ENCODE measurements at regions not wholly inside any gene's neighbourhood (a gene's known extent, or its start where the extent isn't known, plus 50 kb on each side); places are given as distances from the start of the nearest gene placed in this dataset.

DNA sequence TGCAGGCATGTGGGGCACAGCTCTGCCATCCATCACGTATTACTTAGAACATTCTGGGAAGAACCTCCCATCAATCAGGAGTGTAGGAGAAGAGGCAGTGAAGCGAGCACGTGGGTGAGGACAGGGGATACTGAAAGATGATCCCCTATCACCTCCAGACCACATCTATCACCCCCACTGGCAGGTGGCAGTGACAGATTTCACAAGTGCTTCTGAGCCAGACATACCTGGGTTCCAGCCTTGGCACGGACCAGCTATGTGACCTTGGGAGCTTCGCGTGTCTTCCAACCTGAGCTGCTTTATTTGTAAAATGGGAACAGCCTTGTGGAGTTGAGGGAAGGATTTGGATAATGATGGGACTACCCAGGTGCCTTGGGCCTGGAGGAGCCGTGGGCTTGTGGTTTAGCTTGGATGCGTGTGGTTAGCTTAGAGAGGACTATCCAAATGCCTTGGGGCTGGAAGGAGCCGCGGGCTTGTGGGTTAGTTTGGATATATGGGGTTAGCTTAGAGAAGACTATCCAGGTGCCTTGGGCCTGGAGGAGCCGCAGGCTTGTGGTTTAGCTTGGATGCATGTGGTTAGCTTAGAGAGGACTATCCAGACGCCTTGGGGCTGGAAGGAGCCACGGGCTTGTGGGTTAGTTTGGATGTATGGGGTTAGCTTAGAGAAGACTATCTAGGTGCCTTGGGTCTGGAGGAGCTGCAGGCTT is 206.4 kb downstream of the ENGASE start (continued):
- no peak for TF ChIP-seq EZH2phosphoT487 (IDR thresholded peaks at IDR 0.05; ENCODE audit: borderline replicate concordance)
- TF ChIP-seq TCF7L2 (IDR thresholded peaks at IDR 0.05; ENCODE audit: borderline replicate concordance, extremely low read depth, insufficient read depth, insufficient read length): no peak

DNA sequence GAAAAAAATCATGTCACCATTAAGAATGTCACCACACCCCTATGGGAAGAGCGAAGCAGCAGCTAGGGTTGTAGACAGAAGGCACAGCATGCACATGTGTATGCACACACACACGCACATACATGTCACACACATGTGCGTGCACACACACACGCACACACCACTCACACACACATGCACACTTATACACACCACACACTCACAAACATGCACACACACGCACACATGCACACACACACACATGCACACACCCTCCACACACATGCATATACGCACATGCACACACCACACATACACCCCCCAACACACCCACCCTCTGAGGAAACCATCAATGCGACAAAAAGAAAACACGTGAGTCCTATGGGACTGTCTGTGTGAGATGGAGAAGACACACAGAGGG is 205.4 kb downstream of the ENGASE start:
- RAD21 ChIA-PET (ENCODE audit: low non-redundant PET in 1 of 2, low total read pairs in 2 of 2, uncharacterized antibody in 2 of 2, unreplicated experiment in 2 of 2): no interaction called here
- BruUV-seq (replicated peaks): no TSS peak
- POLR2A ChIA-PET: no interaction called here
- no peaks in the 10 kb centered on the region for H3K4me1 ChIP-seq (ENCODE audit: control insufficient read depth in 1 of 2, insufficient read depth in 2 of 2, low read length in 2 of 2)
- no peaks in the 10 kb centered on the region for H3K9me2 ChIP-seq (ENCODE audit: insufficient read depth)
- no peaks in the 10 kb centered on the region for H3K9me3 ChIP-seq (ENCODE audit: control insufficient read depth in 1 of 2, insufficient read depth in 1 of 2, low read depth in 1 of 2, low read length in 2 of 2)
- H3K79me2 ChIP-seq (ENCODE audit: insufficient read depth, low read length): no peaks in the 10 kb centered on the region
- no peaks in the 10 kb centered on the region for H4K20me1 ChIP-seq (ENCODE audit: insufficient read depth)
- no peaks in the 10 kb centered on the region for H3K36me3 ChIP-seq (ENCODE audit: control insufficient read depth in 1 of 2, insufficient read depth in 2 of 2, low read length in 2 of 2)
- no peak overlapping the region for H3K4me3 ChIP-seq (replicated peaks in 1 of 2; ENCODE audit: low read depth in 1 of 2, low read length in 2 of 2)
- CTCF ChIA-PET: no interaction called here
- H3K9ac ChIP-seq (ENCODE audit: low read length): no peak overlapping the region
- H2AFZ ChIP-seq (ENCODE audit: low read depth, low read length, poor library complexity, severe bottlenecking): no peak overlapping the region
- TF ChIP-seq, protein P1, sequence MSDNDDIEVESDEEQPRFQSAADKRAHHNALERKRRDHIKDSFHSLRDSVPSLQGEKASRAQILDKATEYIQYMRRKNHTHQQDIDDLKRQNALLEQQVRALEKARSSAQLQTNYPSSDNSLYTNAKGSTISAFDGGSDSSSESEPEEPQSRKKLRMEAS (IDR thresholded peaks at IDR 0.05): no peak
- no peak for TF ChIP-seq EGR1 (IDR thresholded peaks at IDR 0.05; ENCODE audit: low read depth)
- no peak for TF ChIP-seq POLR2A (IDR thresholded peaks at IDR 0.05; ENCODE audit: borderline replicate concordance, extremely low read depth, insufficient read depth, insufficient read length)
- no peak for TF ChIP-seq FOSL1 (IDR thresholded peaks at IDR 0.05; ENCODE audit: low read depth)
- TF ChIP-seq YY1 (IDR thresholded peaks at IDR 0.05; ENCODE audit: extremely low read depth, insufficient replicate concordance, low read depth, low read length): no peak
- no peak for TF ChIP-seq ELF1 (IDR thresholded peaks at IDR 0.05; ENCODE audit: borderline replicate concordance, low read depth)
- TF ChIP-seq CTCF (IDR thresholded peaks at IDR 0.05 in 2 of 3, conservative IDR thresholded peaks at IDR 0.05 in 1 of 3; ENCODE audit: borderline replicate concordance in 1 of 3, insufficient read depth in 1 of 3, low read depth in 2 of 3, low read length in 2 of 3): no peak
- no peak for TF ChIP-seq REST (IDR thresholded peaks at IDR 0.05; ENCODE audit: low read depth)
- no peak for TF ChIP-seq JUND (IDR thresholded peaks at IDR 0.05)
- TF ChIP-seq ZBTB33 (IDR thresholded peaks at IDR 0.05; ENCODE audit: extremely low read depth, insufficient replicate concordance, low read length): no peak
- no peak for TF ChIP-seq EZH2phosphoT487 (IDR thresholded peaks at IDR 0.05; ENCODE audit: borderline replicate concordance)
- no peak for TF ChIP-seq SP1 (IDR thresholded peaks at IDR 0.05; ENCODE audit: low read depth)
- no peak for TF ChIP-seq ZNF274 (IDR thresholded peaks at IDR 0.05; ENCODE audit: low read depth, low read length)
- TF ChIP-seq CBX3 (IDR thresholded peaks at IDR 0.05; ENCODE audit: low read depth): no peak
- TF ChIP-seq ZFX (IDR thresholded peaks at IDR 0.05): no peak
- H3K27me3 ChIP-seq (ENCODE audit: insufficient read depth, low read length): peaks cover 50% of the 10 kb centered on the region
- no peak for DNase-seq (ENCODE audit: low read depth, low spot score)
- H3K27ac ChIP-seq (ENCODE audit: low read depth, low read length): no peak overlapping the region
- intact Hi-C loops (cut with micrococcal nuclease): no loop called here
- H3K4me2 ChIP-seq (ENCODE audit: low read length): no peak overlapping the region
- no peak for ATAC-seq
